Keratinocyte (primary cell): ENCODE measurements at regions not wholly inside any gene's neighbourhood (a gene's known extent, or its start where the extent isn't known, plus 50 kb on each side); places are given as distances from the start of the nearest gene placed in this dataset.

ENCODE experiments used
- CTCF ChIP-seq, 3 experiments: IDR thresholded peaks in 1 of 3; conservative IDR thresholded peaks in 1 of 3; optimal IDR thresholded peaks in 1 of 3; 2 replicates in 2 of 3; 3 replicates in 1 of 3; pipeline versions ENCODE3 to v1.5.1; 2011; ENCODE audit warnings: low read length in 3 of 3, mild to moderate bottlenecking in 3 of 3, moderate library complexity in 2 of 3, control low read depth in 1 of 3, inconsistent platforms in 1 of 3; ENCODE audit not compliant: insufficient read depth in 2 of 3; ENCODE audit errors: extremely low read depth in 1 of 3
- EZH2 ChIP-seq: IDR thresholded peaks from one replicate; pipeline ENCODE4 v1.6.1; 2012; ENCODE audit warnings: inconsistent platforms, mild to moderate bottlenecking, low read length, moderate library complexity

- TF ChIP-seq CTCF (optimal IDR thresholded peaks at IDR 0.05 in 1 of 3, IDR thresholded peaks at IDR 0.05 in 1 of 3, conservative IDR thresholded peaks at IDR 0.05 in 1 of 3; ENCODE audit: extremely low read depth in 1 of 3, insufficient read depth in 2 of 3, low read length in 3 of 3) = no peak
- no peak for TF ChIP-seq EZH2
These were observed 330.7 kb upstream of the NCAM1 start for GRCh38 chr11:112630496-112630895.
